ENCODE measurements at regions not wholly inside any gene's neighbourhood (a gene's known extent, or its start where the extent isn't known, plus 50 kb on each side); places are given as distances from the start of the nearest gene placed in this dataset.
"Not testable (repeated sequence)": the region's sequence is repeated elsewhere in the genome, so short reads cannot be mapped to it uniquely, and the experiment has no call there.

DNA sequence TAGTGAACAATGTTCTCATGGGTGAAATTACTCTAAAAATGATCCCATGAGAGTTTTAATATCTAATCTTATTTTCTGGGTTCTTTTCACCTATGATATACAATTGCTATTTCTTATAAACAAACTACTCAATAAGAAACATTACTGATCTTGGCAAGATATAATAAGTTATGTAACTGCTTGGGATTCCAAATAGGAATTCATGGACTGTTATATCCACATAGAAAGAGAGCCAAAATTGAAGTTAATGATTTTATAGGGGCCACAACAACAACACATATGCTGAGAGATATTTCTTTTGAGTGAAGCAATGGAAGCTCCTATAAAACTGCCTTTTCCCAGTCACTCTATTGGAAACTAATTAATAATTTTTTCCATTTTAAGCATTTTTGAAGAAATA, 90.4 kb upstream of the TLL1 start:
- no peak for DNase-seq

- no peak for DNase-seq
Observed at GRCh38 chr4:165783626-165784025, 89.4 kb upstream of the TLL1 start.

DNA sequence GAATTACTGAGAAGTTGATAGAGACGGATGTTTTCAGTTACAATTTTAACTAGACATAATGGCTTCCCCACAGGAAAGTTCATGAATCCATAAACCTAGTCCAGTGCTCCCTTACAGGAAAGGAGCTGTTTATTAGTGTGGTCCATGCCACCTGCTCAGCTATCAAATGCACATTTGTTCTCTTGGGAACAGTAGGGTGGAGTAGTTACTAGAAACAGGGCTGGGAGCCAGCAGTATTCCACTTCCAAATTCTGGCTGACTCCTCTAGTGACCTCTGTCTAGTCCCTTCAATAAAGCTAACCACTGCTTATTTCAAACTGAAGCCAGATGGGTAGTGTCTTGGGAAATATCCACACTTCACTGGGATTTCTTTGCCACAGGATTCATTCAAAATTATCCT, 88.4 kb upstream of the TLL1 start:
- no peak for DNase-seq

DNA sequence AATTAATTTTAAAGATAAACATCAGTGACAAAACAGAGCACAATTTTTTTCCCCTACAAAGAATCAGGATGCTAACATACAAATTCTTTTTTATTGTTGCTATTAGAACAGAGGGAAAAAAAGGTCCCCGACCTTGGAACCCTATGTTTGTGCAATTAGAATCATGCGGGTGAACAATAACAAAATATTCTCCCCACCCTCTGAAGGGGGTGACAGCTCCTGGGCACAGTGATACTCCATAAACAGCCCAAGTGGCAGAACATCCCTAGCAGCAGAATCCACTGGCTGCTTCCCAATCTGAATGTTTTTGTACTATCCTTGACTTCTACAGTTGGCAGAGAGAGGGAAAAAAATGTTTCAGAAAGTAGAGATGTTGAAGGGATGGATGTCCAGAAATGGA, 87.7 kb upstream of the TLL1 start:
- no peak for DNase-seq

DNA sequence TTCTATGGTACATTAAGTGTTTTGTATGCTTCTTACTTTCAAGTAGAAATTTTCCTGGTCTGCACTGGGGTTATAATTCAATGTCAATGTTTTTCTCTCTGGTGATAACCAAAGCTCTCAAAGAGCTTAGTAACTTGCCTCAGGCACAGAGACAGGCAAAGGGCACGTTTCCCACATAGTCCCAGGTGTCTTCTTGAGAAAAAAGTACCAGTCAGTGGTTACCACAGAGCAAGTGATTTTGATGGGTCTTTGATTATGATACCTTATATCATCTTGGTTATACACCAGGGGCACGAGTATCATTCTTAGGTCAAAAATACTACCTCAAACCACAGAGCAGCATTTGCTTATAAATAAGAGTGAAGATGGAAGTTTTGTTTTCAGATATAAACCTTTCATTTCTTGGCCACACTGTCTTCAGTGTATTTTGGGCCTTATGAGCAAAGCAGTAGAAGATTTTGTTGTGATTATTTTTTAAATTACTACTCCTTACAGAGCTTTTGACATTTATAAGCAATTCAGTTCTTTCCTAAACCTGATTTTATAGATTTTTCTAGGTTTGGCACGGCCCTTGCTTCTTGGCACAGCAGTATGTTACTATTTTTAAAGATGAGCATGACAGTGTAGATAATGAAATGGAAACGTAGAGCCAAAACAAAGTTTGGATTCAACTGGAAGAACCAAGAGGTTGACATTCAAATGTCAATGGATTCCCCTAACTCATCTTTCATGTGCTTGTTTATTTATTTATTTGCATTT, 85.3 kb upstream of the TLL1 start:
- no peak for DNase-seq

GRCh38 chr4:165788686-165789463, 84.2 kb upstream of the TLL1 start:
- DNase-seq, result no peak

GRCh38 chr4:165793236-165793635, 79.8 kb upstream of the TLL1 start:
- no peak for DNase-seq

DNA sequence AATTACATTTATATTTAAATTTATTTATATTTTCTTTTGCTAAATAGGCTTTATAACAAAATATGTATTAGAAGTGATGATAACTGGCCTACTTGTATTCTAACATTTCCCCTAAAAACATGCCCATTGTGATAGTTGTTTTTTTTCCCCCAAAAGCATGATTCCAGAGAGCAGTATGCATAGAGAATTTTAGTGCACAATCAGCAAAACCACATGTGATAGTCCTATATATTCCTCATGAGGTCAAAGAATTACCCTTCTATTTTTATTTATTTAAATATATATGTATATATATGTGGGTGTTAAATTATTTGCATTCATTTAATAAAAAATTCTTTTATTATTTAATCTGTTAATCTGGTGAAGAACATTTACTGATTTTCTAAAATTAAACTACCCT, 78.2 kb upstream of the TLL1 start:
- no peak for DNase-seq

- DNase-seq, result no peak
Observed at GRCh38 chr4:165799384-165799815, 73.6 kb upstream of the TLL1 start.

DNA sequence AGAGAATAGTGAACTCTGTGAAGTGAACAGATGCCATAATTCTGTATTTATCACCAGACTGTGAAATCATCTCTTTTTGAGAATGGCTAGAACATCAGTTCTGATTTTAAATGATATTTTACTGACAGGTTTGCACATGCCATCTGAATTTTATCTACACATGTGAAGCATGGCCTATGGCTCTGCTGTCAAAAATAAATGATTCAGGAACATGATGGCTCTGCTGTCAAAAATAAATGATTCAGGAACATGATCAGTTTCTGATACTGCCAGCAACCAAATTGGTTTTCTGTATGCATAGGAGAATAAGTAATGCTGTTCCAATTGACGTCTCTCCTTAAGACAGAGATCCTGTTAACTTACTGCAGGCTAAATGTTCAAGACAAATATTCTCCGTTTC, 70.6 kb upstream of the TLL1 start:
- DNase-seq, result no peak

DNA sequence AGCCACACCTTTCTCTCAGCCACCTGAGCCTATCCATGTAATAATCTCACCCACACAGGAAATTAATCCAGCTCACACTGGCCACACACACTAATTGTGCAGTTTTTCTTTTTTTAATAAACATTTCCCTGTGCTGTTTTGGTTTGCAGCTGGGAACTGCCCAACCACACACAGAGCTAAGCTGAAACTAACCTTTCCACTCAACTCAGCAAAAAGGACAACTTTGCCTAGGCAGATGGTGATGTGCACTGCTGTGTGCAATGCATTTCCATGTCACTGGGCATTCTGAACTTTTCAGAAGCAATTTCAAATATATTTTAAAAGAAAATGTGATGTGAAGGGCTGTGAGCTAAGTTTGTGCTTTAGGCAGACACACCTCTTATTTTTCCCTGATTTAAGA, 70.0 kb upstream of the TLL1 start:
- DNase-seq, result no peak

GRCh38 chr4:165805406-165805805, 67.6 kb upstream of the TLL1 start:
- no peak for DNase-seq

GRCh38 chr4:165806613-165807012, 66.4 kb upstream of the TLL1 start:
- no peak for DNase-seq

GRCh38 chr4:165810726-165811125, 62.3 kb upstream of the TLL1 start:
- no peak for DNase-seq

DNA sequence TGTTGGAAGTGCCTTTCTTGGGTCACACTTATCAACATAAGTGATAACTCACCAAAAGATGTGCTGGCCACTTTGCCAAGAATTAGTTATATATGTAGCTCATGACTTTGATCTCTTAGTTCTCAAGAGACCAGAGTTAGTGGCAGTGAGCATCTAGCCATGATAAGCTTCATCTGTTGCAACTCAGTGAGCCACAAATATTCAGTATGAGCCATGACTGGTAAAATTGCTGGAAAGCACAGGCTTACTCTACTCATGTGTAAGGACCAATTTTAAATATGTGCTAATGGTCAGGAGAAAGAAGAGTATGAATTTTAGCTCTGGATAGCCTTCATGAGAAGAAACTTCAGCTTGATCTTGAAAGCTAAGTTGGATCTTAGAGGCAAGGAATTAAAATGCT, 59.4 kb upstream of the TLL1 start:
- no peak for DNase-seq

DNA sequence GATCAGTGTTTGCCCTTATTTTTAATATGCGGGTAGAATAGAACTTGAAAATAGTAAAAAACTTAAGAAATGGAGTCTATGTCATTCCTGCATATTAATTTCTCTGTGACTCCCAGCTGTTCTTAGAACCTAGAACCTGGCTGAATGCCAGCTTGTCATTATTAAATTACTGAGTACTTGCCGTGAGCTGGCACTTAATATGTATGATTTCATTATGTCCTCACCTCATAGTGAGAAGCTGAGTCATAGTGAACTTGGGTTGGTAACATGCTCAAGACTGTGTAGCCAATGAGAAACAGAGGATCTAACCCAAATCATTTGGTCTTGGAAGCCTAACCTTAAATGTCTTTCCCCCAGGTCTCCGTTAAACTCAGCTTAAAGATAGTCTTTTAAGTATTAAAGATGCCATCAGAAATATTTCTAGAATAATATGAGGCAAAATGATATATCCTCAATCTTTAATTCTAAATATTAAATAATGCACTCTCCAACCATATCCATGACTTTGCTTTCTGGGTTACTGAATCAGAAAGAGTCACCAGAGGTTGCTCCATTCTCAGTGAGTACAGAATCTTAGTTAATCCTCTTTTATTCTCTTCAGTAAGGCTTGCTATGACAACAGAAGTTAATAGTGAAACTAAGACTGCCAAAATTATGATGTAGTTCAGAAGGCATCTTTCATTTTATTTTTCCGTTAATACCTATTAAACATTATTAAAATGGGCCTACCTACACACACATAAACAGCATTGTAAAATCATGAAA, 58.6 kb upstream of the TLL1 start:
- no peak for DNase-seq

DNA sequence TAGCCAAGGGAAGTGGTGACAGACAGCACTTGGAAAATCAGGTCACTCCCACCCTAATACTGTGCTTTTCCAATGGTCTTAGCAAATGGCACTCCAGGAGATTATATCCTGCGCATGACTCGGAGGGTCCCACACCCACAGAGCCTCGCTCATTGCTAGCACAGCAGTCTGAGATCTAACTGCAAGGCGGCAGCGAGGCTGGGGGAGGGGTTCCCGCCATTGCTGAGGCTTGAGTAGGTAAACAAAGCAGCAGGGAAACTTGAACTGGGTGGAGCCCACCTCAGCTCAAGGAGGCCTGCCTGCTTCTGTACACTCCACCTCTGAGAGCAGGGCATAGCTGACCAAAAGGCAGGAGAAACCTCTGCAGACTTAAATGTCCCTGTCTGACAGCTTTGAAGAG, 53.9 kb upstream of the TLL1 start:
- DNase-seq, result not testable (repeated sequence)

All from NCI-H345 (cell line).